CD4-positive, CD25-positive, alpha-beta regulatory T cell (primary cell): ENCODE measurements at regions not wholly inside any gene's neighbourhood (a gene's known extent, or its start where the extent isn't known, plus 50 kb on each side); places are given as distances from the start of the nearest gene placed in this dataset.
"Not testable (repeated sequence)": the region's sequence is repeated elsewhere in the genome, so short reads cannot be mapped to it uniquely, and the experiment has no call there.

ENCODE experiments used
- ATAC-seq, 2 donors: fragments of 150-1000 bp; cut with Tn5 transposase; one replicate each; pipeline ENCODE4 v1.10.0; 2021; ENCODE audit warnings: low read depth in 2 of 2, moderate number of reproducible peaks in 2 of 2, moderate library complexity in 1 of 2
- DNase-seq, 3 donors: peaks; one replicate each; pipeline versions ENCODE4 v3.0.0 to v3.0.0-alpha.2; 2012 to 2022; ENCODE audit warnings: mixed read lengths in 1 of 3
- H3K27ac ChIP-seq: one replicate; pipeline ENCODE4 v1.7.0; 2013; ENCODE audit warnings: mild to moderate bottlenecking, low read length; ENCODE audit not compliant: insufficient read depth, poor library complexity, severe bottlenecking
- H3K27me3 ChIP-seq: one replicate; pipeline ENCODE4 v1.7.0; 2013; ENCODE audit warnings: low read length; ENCODE audit not compliant: control insufficient read depth, insufficient read depth
- H3K36me3 ChIP-seq: one replicate; pipeline ENCODE4 v1.7.0; 2013; ENCODE audit warnings: mild to moderate bottlenecking, low read length, moderate library complexity; ENCODE audit not compliant: control insufficient read depth, insufficient read depth
- H3K4me1 ChIP-seq: 2 replicates; pipeline ENCODE4 v1.7.0; 2013; ENCODE audit warnings: mild to moderate bottlenecking, low read length; ENCODE audit not compliant: insufficient read depth, control insufficient read depth, poor library complexity, severe bottlenecking
- H3K4me3 ChIP-seq: one replicate; pipeline ENCODE4 v1.7.0; 2013; ENCODE audit warnings: low read depth, mild to moderate bottlenecking, low read length, moderate library complexity
- H3K9me3 ChIP-seq, 2 experiments: 1 replicate in 1 of 2; 2 replicates in 1 of 2; pipeline ENCODE4 v1.7.0; 2013; ENCODE audit warnings: low read length in 2 of 2, mild to moderate bottlenecking in 1 of 2, moderate library complexity in 1 of 2; ENCODE audit not compliant: control insufficient read depth in 2 of 2
- H3K27ac Mint-ChIP-seq, 3 donors: one replicate each; pipeline ENCODE4 v1.8.0; 2020 to 2022; ENCODE audit warnings: mild to moderate bottlenecking in 3 of 3, mixed read lengths in 3 of 3, moderate library complexity in 2 of 3
- H3K27me3 Mint-ChIP-seq: one replicate; pipeline ENCODE4 v1.8.0; 2022; ENCODE audit warnings: mild to moderate bottlenecking, mixed read lengths
- H3K36me3 Mint-ChIP-seq: one replicate; pipeline ENCODE4 v1.8.0; 2020; ENCODE audit warnings: mixed read lengths
- H3K4me1 Mint-ChIP-seq, 4 donors: one replicate each; pipeline ENCODE4 v1.8.0; 2020 to 2022; ENCODE audit warnings: mixed read lengths in 4 of 4, mild to moderate bottlenecking in 1 of 4
- H3K4me3 Mint-ChIP-seq, 4 donors: one replicate each; pipeline ENCODE4 v1.8.0; 2020 to 2022; ENCODE audit warnings: mild to moderate bottlenecking in 4 of 4, mixed read lengths in 4 of 4, moderate library complexity in 3 of 4
- H3K9me3 Mint-ChIP-seq, 7 donors: one replicate each; pipeline ENCODE4 v1.8.0; 2020 to 2022; ENCODE audit warnings: mixed read lengths in 7 of 7, mild to moderate bottlenecking in 3 of 7, moderate library complexity in 2 of 7

DNA sequence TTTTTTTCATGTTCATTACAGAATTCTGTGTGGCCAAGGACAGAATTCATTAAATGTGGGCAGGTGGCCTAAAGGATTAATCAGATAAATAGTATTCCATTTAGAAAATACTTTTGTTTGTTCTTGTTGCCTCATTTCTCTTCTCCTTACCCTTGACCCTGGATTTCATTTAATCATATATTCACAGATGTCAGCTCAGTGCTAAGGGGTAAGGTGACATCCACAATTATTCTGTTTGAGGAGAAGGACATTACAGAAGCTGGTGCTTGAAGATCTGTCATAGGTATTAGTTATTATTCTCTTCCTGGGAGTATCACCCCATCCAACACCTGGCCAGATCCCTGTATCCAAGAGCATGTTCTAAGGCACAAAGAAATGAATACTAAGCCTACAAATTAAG is 961.1 kb downstream of the XPNPEP1 start:
- Mint-ChIP-seq H3K27me3 (no peaks in the 10 kb centered on the region), H3K9me3 (peaks cover 0 to 28% (median 5%) of the 10 kb centered on the region in 7 donors), H3K4me1 (no peaks in the 10 kb centered on the region), H3K4me3 (no peak overlapping the region), H3K27ac (no peak overlapping the region), H3K36me3 (no peaks in the 10 kb centered on the region)
- ATAC-seq (no peak), DNase-seq (no peak)
- H3K4me3 ChIP-seq = no peak overlapping the region
- H3K27me3 ChIP-seq = no peaks in the 10 kb centered on the region
- H3K4me1 ChIP-seq = no peaks in the 10 kb centered on the region
- no peak overlapping the region for H3K27ac ChIP-seq
- H3K36me3 ChIP-seq = no peaks in the 10 kb centered on the region
- peaks cover 0 to 2% of the 10 kb centered on the region in 2 experiments for H3K9me3 ChIP-seq

DNA sequence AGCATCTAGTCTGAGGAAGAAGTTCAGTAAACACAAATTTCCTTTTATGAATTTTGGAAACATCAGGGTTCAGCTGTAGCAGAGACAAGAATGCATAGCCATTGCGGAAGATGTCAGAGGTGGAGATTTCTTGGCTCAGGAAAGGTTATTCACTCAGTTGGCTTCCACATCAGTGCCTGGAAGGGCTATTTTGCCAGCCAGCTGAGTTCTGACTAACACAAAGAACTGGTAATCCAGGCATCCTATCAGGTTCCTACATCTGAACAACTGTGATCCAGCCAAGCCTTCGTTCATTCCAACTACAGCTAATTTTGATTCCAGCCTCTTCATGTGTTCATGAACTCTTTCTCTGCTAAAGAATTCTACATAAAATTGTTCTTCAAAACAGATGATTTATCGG is 965.6 kb downstream of the XPNPEP1 start:
- H3K27me3 Mint-ChIP-seq = no peaks in the 10 kb centered on the region
- H3K36me3 Mint-ChIP-seq = peaks cover 3% of the 10 kb centered on the region
- Histone ChIP-seq H3K9me3 (peaks cover 0 to 3% of the 10 kb centered on the region in 2 experiments), H3K4me1 (no peaks in the 10 kb centered on the region), H3K27me3 (no peaks in the 10 kb centered on the region), H3K27ac (no peak overlapping the region), H3K4me3 (no peak overlapping the region), H3K36me3 (no peaks in the 10 kb centered on the region)
- H3K9me3 Mint-ChIP-seq = peaks cover 2 to 37% (median 10%) of the 10 kb centered on the region in 7 donors
- ATAC-seq (no peak), DNase-seq (no peak)
- H3K4me1 Mint-ChIP-seq = no peaks in the 10 kb centered on the region
- no peak overlapping the region for H3K27ac Mint-ChIP-seq
- H3K4me3 Mint-ChIP-seq = no peak overlapping the region

DNA sequence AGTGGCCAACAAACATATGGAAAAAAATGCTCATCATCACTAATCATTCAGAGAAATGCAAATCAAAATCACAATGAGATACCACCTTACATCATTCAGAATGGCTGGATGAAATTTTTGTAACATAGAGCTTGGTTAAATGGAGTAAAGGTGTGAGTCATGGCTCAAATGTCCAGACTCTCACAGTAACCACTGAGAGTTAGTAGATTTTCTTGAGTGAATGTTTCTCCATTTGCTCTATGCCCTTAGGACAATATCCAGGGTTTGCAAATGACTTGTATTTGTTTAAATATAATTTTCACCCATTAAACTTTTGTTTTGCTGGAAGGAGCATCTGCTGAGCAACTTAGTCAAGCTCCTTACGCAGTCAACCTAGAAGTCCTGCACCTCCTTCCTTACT is 967.2 kb downstream of the XPNPEP1 start:
- ATAC-seq (no peak), DNase-seq (no peak)
- Histone ChIP-seq H3K36me3 (no peaks in the 10 kb centered on the region), H3K4me3 (no peak overlapping the region), H3K27me3 (no peaks in the 10 kb centered on the region), H3K9me3 (peaks cover 0 to 3% of the 10 kb centered on the region in 2 experiments), H3K27ac (no peak overlapping the region), H3K4me1 (no peaks in the 10 kb centered on the region)
- Mint-ChIP-seq H3K4me3 (no peak overlapping the region), H3K4me1 (no peaks in the 10 kb centered on the region), H3K27ac (no peak overlapping the region), H3K9me3 (peaks cover 6 to 33% (median 6%) of the 10 kb centered on the region in 7 donors), H3K27me3 (no peaks in the 10 kb centered on the region), H3K36me3 (peaks cover 3% of the 10 kb centered on the region)

DNA sequence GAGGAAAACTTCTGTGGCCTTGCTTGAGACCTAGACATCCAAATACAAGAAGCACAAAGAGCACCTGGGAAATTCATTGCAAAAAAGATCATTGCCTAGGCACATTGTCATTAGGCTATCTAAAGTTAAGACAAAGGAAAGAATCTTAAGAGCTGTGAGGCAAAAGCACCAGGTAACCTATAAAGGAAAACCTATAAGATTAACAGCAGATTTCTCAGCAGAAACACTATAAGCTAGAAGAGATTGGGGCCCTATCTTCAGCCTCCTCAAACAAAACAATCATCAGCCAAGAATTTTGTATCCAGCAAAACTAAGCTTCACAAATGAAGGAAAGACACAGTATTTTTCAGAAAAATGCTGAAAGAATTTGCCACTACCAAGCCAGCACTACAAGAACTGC is 1003.3 kb downstream of the XPNPEP1 start:
- not testable (repeated sequence) for DNase-seq

DNA sequence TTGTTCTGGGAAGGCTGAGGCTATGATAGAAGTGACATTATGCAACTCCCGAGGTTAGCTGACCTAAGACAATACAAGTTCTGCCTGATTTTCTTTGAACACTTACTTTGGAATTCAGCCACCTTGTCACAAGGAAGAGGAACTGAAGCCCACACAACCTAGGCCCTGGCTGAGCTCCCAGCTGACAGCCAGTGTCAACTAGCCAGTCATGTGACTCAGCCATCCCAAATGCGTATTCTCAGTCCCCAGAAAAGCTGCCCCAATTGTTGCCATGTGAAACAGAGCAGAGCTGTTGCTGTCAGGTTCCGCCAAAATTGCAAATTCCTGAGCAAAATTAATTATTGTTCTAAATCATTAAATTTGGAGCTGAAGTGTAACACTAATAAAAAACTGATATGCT is 1010.0 kb downstream of the XPNPEP1 start:
- Mint-ChIP-seq H3K4me3 (no peak overlapping the region), H3K9me3 (peaks cover 0 to 9% (median 5%) of the 10 kb centered on the region in 7 donors), H3K4me1 (peaks cover 0 to 5% (median 0%) of the 10 kb centered on the region in 4 donors), H3K27ac (no peak overlapping the region), H3K36me3 (no peaks in the 10 kb centered on the region), H3K27me3 (no peaks in the 10 kb centered on the region)
- no peaks in the 10 kb centered on the region for H3K9me3 ChIP-seq
- no peak for ATAC-seq
- no peaks in the 10 kb centered on the region for H3K27me3 ChIP-seq
- no peaks in the 10 kb centered on the region for H3K4me1 ChIP-seq
- H3K36me3 ChIP-seq = no peaks in the 10 kb centered on the region
- no peak for DNase-seq
- H3K27ac ChIP-seq = no peak overlapping the region
- H3K4me3 ChIP-seq = no peak overlapping the region

More for the DNA sequence above, 1003.3 kb downstream of the XPNPEP1 start:
- H3K36me3 Mint-ChIP-seq, H3K4me1 Mint-ChIP-seq, H3K4me1 ChIP-seq, H3K4me3 Mint-ChIP-seq, ATAC-seq, H3K36me3 ChIP-seq, H3K27ac ChIP-seq, H3K27me3 ChIP-seq, H3K4me3 ChIP-seq, H3K27me3 Mint-ChIP-seq, H3K9me3 ChIP-seq, H3K27ac Mint-ChIP-seq: not testable (repeated sequence)
- H3K9me3 Mint-ChIP-seq = peaks cover 0 to 10% (median 5%) of the 10 kb centered on the region in 7 donors

DNA sequence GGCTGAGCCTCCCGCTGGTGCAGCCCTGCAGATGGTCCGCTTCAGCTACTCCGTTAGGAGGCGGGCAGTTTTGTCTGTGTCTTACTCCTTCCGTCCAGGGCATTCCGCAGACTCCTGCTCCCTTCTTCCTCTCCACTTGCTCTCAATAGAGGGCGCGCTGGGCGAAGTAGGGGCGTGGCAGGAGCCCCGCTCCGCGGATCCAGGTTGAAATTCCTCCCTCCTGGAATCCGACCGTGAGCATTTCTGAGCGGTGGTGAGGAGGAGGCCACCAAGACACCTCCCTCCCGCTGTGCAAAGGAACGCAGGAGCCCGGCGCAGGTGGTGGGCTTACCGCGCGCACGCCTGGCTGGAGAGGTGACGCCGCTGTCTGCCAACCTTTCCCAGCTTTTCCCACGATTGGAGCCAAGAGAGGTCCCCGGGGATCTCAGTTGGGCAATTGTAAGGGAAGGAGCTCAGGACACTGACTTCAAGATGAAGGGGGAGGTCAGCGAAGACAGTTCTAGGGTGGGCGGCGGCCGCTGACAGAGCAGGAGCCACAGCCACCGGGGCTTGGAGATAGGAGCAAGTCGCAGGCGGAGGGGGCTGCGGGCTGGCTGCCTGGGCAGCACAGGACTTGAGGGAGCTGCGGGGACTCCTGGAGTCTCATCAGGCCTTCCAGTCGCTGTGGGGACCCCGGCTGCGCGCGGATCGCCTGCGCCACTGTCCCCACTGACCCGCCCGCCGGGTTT is 1011.3 kb downstream of the XPNPEP1 start:
- DNase-seq (no peak), ATAC-seq (no peak)
- Mint-ChIP-seq H3K4me3 (no peak overlapping the region), H3K27me3 (no peaks in the 10 kb centered on the region), H3K36me3 (no peaks in the 10 kb centered on the region), H3K9me3 (peaks cover 0 to 9% (median 5%) of the 10 kb centered on the region in 7 donors), H3K4me1 (peaks cover 0 to 5% (median 0%) of the 10 kb centered on the region in 4 donors), H3K27ac (no peak overlapping the region)
- Histone ChIP-seq H3K9me3 (no peaks in the 10 kb centered on the region), H3K4me1 (no peaks in the 10 kb centered on the region), H3K36me3 (no peaks in the 10 kb centered on the region), H3K4me3 (no peak overlapping the region), H3K27me3 (no peaks in the 10 kb centered on the region), H3K27ac (no peak overlapping the region)

DNA sequence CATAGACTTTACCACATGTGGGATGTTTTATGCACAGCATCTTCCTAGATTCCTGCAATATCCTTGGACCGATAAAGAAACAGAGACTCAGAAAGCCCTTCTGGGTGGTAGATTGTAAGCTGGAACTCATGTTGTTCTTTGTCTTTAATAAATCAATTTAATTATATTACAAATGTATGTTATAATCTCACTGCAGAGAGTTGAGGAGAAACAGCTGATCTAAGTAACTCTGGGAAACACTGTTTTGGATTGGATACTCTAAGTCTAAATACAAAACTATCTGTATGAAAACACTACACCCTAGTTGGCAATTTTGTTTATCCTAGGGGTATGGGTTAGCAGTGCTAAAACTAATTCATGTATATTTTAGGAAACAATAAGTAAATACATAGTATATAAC is 1015.2 kb downstream of the XPNPEP1 start:
- Histone ChIP-seq H3K27me3 (no peaks in the 10 kb centered on the region), H3K4me3 (no peak overlapping the region), H3K9me3 (no peaks in the 10 kb centered on the region), H3K27ac (no peak overlapping the region), H3K4me1 (no peaks in the 10 kb centered on the region), H3K36me3 (no peaks in the 10 kb centered on the region)
- H3K4me1 Mint-ChIP-seq = peaks cover 0 to 5% (median 0%) of the 10 kb centered on the region in 4 donors
- ATAC-seq = no peak
- H3K27ac Mint-ChIP-seq = no peak overlapping the region
- H3K36me3 Mint-ChIP-seq = no peaks in the 10 kb centered on the region
- peaks cover 0 to 22% (median 5%) of the 10 kb centered on the region in 7 donors for H3K9me3 Mint-ChIP-seq
- H3K4me3 Mint-ChIP-seq = no peak overlapping the region
- no peak for DNase-seq
- no peaks in the 10 kb centered on the region for H3K27me3 Mint-ChIP-seq

DNA sequence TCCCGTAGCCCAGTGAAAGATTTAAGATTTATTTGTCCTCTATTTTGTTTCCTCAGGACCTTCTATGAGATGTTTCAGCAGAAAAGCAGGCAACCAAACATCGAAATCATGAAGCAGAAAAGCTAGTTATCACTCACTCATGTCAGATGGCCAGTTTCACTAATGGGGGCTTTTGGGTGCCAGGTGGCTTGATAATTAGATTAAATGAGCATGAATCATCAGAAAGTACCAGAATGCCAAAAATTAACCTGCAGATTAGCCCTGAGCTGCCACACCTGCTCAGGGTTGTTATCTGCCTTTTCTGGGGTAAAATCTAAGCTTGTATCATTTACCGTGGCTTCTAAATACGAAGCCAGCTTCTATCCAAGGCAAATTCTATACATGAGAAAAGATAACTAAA is 1017.5 kb downstream of the XPNPEP1 start:
- H3K4me3 Mint-ChIP-seq = no peak overlapping the region
- H3K9me3 Mint-ChIP-seq = peaks cover 0 to 23% (median 3%) of the 10 kb centered on the region in 7 donors
- H3K36me3 Mint-ChIP-seq = no peaks in the 10 kb centered on the region

More for the DNA sequence above, 1017.5 kb downstream of the XPNPEP1 start:
- Mint-ChIP-seq H3K27me3 (no peaks in the 10 kb centered on the region), H3K27ac (no peak overlapping the region), H3K4me1 (no peaks in the 10 kb centered on the region)
- Histone ChIP-seq H3K9me3 (no peaks in the 10 kb centered on the region), H3K4me1 (no peaks in the 10 kb centered on the region), H3K27ac (no peak overlapping the region), H3K27me3 (no peaks in the 10 kb centered on the region), H3K4me3 (no peak overlapping the region), H3K36me3 (no peaks in the 10 kb centered on the region)
- DNase-seq = no peak
- no peak for ATAC-seq
